ENCODE measurements at regions not wholly inside any gene's neighbourhood (a gene's known extent, or its start where the extent isn't known, plus 50 kb on each side); places are given as distances from the start of the nearest gene placed in this dataset.

DNA sequence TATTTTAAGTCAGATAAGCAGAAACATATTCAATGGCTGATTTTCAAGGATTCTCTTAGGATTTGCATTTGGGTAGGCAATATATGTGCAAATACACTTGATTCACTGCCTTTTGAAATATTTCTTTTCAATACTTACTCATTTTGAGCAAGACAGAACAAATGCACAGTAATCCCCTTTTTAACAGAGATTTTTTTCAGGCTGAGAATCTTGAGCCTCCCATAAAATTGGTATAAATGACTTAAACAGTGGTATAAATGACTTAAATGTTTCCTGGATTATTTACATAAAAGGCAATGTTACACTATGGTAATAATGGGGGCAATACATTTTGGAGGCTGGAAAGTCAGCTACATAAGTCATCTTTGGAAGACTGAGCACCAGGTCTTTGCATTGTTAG lies 389.0 kb downstream of the OLFM4 start:
- no peak for DNase-seq (ENCODE audit: low read depth)
- no peak for TF ChIP-seq CTCF (conservative IDR thresholded peaks at IDR 0.05; ENCODE audit: low read depth, low read length)
- no peak overlapping the region for H3K4me3 ChIP-seq (ENCODE audit: low read length)

- H3K4me3 ChIP-seq (ENCODE audit: low read length) = no peak overlapping the region
- no peak for TF ChIP-seq CTCF (conservative IDR thresholded peaks at IDR 0.05; ENCODE audit: low read depth, low read length)
- DNase-seq (ENCODE audit: low read depth) = no peak
These were observed 393.8 kb downstream of the OLFM4 start for GRCh38 chr13:53422415-53422814.

- H3K4me3 ChIP-seq (ENCODE audit: low read length) = no peak overlapping the region
- TF ChIP-seq CTCF (conservative IDR thresholded peaks at IDR 0.05; ENCODE audit: low read depth, low read length) = no peak
- DNase-seq (ENCODE audit: low read depth) = no peak
These were observed 407.8 kb downstream of the OLFM4 start for GRCh38 chr13:53436396-53436795.

GRCh38 chr13:53439439-53440225 lies 411.0 kb downstream of the OLFM4 start:
- no peak for DNase-seq (ENCODE audit: low read depth)
- H3K4me3 ChIP-seq (ENCODE audit: low read length) = no peak overlapping the region
- no peak for TF ChIP-seq CTCF (conservative IDR thresholded peaks at IDR 0.05; ENCODE audit: low read depth, low read length)

DNA sequence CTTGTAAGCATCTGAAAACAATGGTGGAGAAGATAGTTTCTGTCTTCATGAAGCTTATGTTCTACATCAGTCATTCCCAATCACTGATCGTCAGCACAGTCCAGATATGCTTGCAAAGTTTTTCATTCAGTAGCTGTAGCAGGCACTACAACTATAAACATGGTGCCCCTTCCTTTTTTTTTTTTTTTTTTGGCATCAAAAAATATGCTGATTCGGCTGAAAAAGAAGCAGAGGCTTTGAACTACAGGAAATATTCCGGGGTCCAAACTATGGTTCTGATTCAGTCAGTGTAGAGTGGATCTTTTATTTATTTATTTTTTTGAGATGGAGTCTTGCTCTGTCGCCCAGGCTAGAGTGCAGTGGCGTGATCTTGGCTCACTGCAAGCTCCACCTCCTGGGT lies 414.4 kb downstream of the OLFM4 start:
- H3K4me3 ChIP-seq (ENCODE audit: low read length) = no peak overlapping the region
- no peak for DNase-seq (ENCODE audit: low read depth)
- no peak for TF ChIP-seq CTCF (conservative IDR thresholded peaks at IDR 0.05; ENCODE audit: low read depth, low read length)

GRCh38 chr13:53445686-53446085 lies 417.1 kb downstream of the OLFM4 start:
- H3K4me3 ChIP-seq (ENCODE audit: low read length) = no peak overlapping the region
- no peak for DNase-seq (ENCODE audit: low read depth)
- TF ChIP-seq CTCF (conservative IDR thresholded peaks at IDR 0.05; ENCODE audit: low read depth, low read length) = no peak

DNA sequence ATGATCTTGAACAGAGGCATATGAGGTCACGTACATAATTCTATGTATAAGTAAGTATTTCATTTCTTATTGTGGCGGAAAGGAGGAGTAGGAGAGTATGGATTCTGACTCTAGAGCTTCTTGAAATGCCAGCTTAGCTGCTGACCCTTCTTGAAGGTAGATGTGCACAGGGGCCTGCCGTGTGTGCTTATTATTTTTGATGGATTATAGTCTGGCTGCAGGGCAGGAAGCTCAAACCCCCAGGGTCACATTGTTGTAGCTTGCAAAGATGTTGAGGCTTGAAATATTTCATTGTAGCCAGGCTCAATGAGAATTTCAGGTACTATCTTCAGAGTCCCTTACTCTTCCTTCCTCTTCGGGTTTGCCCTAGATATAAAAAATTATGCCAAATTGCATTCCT lies 418.8 kb downstream of the OLFM4 start:
- H3K4me3 ChIP-seq (ENCODE audit: low read length) = no peak overlapping the region
- no peak for TF ChIP-seq CTCF (conservative IDR thresholded peaks at IDR 0.05; ENCODE audit: low read depth, low read length)
- DNase-seq (ENCODE audit: low read depth) = no peak

Measured in retinal pigment epithelial cell (primary cell).